ENCODE measurements at regions not wholly inside any gene's neighbourhood (a gene's known extent, or its start where the extent isn't known, plus 50 kb on each side); places are given as distances from the start of the nearest gene placed in this dataset.

DNA sequence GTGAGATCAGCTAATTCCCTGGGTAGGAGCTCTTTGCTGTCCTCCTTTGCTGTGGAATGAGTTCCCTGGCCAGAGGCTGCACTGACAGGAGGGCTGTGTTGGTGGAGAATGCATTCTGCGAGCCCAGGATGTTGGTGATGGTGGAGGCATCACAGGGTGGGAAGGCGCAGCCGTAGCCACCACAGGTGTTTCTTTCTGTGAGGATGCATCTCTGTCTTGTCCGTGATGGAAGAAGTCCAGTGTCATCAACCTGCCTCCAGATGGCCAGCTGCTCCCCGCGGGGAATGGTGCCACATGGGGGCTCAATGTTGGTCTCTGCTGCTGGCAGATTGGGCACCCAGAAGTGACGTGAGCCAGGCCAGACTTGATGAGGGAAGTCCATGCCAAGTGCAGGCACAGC is 972.1 kb downstream of the TBC1D22A start:
- H3K79me2 ChIP-seq (ENCODE audit: low read length) = no peaks in the 10 kb centered on the region
- no peak overlapping the region for H2AFZ ChIP-seq (ENCODE audit: low read length)
- H3F3A ChIP-seq (ENCODE audit: insufficient read depth, low read length) = no peaks in the 10 kb centered on the region
- TF ChIP-seq EZH2phosphoT487 (IDR thresholded peaks at IDR 0.05; ENCODE audit: low read length) (no peak), EZH2 (optimal IDR thresholded peaks at IDR 0.05; ENCODE audit: low read depth, low read length) (no peak)
- TF ChIP-seq, protein P1, sequence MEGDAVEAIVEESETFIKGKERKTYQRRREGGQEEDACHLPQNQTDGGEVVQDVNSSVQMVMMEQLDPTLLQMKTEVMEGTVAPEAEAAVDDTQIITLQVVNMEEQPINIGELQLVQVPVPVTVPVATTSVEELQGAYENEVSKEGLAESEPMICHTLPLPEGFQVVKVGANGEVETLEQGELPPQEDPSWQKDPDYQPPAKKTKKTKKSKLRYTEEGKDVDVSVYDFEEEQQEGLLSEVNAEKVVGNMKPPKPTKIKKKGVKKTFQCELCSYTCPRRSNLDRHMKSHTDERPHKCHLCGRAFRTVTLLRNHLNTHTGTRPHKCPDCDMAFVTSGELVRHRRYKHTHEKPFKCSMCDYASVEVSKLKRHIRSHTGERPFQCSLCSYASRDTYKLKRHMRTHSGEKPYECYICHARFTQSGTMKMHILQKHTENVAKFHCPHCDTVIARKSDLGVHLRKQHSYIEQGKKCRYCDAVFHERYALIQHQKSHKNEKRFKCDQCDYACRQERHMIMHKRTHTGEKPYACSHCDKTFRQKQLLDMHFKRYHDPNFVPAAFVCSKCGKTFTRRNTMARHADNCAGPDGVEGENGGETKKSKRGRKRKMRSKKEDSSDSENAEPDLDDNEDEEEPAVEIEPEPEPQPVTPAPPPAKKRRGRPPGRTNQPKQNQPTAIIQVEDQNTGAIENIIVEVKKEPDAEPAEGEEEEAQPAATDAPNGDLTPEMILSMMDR (IDR thresholded peaks at IDR 0.05; ENCODE audit: low read length) = no peak
- H3K9me2 ChIP-seq (replicated peaks; ENCODE audit: insufficient read depth, low read length) = no peaks in the 10 kb centered on the region
- H3K27me3 ChIP-seq (replicated peaks; ENCODE audit: insufficient read depth, low read length) = no peaks in the 10 kb centered on the region
- H3K4me3 ChIP-seq (ENCODE audit: low read length) = no peak overlapping the region
- no peak overlapping the region for H3K4me2 ChIP-seq (ENCODE audit: low read depth, low read length)
- H3K9ac ChIP-seq (ENCODE audit: low read length) = no peak overlapping the region
- H4K20me1 ChIP-seq (ENCODE audit: insufficient read depth, low read length) = no peaks in the 10 kb centered on the region
- no peak overlapping the region for H3K27ac ChIP-seq (ENCODE audit: low read length)
- H3K36me3 ChIP-seq (replicated peaks; ENCODE audit: insufficient read depth, low read length) = no peaks in the 10 kb centered on the region
- no peaks in the 10 kb centered on the region for H3K9me3 ChIP-seq (replicated peaks; ENCODE audit: insufficient read depth, low read length)
- no peaks in the 10 kb centered on the region for H3K4me1 ChIP-seq (ENCODE audit: low read length)
- no peak for DNase-seq

DNA sequence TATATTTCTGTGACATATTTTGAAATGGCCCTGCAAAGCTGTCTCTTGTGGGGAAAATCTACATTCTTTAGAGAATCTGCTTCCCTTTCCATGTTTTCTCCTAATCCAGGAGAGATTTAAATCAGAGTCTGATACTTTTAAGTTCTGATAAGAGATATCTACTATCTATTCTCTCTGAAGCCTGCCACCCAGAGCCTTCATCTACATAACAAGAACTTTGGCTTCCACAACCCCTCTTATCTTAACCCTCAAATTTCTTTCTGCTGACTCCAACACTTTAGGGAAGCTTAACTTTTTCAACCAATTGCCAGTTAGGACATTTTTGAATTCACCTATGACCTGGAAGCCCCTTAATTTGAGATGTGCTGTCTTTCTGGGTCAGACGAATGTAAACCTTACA is 965.2 kb downstream of the TBC1D22A start:
- TF ChIP-seq, protein P1 (IDR thresholded peaks at IDR 0.05; ENCODE audit: low read length) = no peak
- no peak for TF ChIP-seq EZH2 (optimal IDR thresholded peaks at IDR 0.05; ENCODE audit: low read depth, low read length)
- no peak for TF ChIP-seq EZH2phosphoT487 (IDR thresholded peaks at IDR 0.05; ENCODE audit: low read length)
- no peak overlapping the region for H3K27ac ChIP-seq (ENCODE audit: low read length)
- no peaks in the 10 kb centered on the region for H4K20me1 ChIP-seq (ENCODE audit: insufficient read depth, low read length)
- no peaks in the 10 kb centered on the region for H3K4me1 ChIP-seq (ENCODE audit: low read length)
- H2AFZ ChIP-seq (ENCODE audit: low read length) = no peak overlapping the region
- no peaks in the 10 kb centered on the region for H3K27me3 ChIP-seq (replicated peaks; ENCODE audit: insufficient read depth, low read length)
- no peaks in the 10 kb centered on the region for H3K9me3 ChIP-seq (replicated peaks; ENCODE audit: insufficient read depth, low read length)
- no peaks in the 10 kb centered on the region for H3F3A ChIP-seq (ENCODE audit: insufficient read depth, low read length)
- no peaks in the 10 kb centered on the region for H3K9me2 ChIP-seq (replicated peaks; ENCODE audit: insufficient read depth, low read length)
- no peaks in the 10 kb centered on the region for H3K36me3 ChIP-seq (replicated peaks; ENCODE audit: insufficient read depth, low read length)
- H3K9ac ChIP-seq (ENCODE audit: low read length) = no peak overlapping the region
- no peak for DNase-seq
- no peaks in the 10 kb centered on the region for H3K79me2 ChIP-seq (ENCODE audit: low read length)
- H3K4me3 ChIP-seq (ENCODE audit: low read length) = no peak overlapping the region
- H3K4me2 ChIP-seq (ENCODE audit: low read depth, low read length) = no peak overlapping the region

DNA sequence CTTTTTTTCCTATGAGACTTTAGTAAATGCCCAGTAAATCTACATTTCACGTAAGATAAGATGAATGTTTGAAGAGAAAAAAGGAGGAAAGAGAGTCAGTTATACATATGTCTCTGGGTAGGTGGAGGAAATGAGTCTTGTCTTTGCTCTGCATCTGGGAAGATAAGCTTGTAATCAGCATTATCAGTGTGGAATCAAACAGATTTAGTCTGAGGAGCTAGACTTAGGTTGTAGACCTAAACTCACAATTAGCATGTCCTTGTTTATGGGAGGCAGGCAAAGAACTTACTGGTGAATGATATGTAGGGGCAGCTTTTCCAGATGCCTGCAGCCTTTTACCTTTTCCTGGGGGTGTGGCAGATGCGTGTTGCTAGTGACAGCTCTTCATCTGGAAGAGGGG is 962.3 kb downstream of the TBC1D22A start:
- Histone ChIP-seq H3K4me2 (ENCODE audit: low read depth, low read length) (no peak overlapping the region), H3K27ac (ENCODE audit: low read length) (no peak overlapping the region), H3K4me3 (ENCODE audit: low read length) (no peak overlapping the region), H4K20me1 (ENCODE audit: insufficient read depth, low read length) (no peaks in the 10 kb centered on the region), H3K9ac (ENCODE audit: low read length) (no peak overlapping the region), H3K36me3 (replicated peaks; ENCODE audit: insufficient read depth, low read length) (no peaks in the 10 kb centered on the region), H2AFZ (ENCODE audit: low read length) (no peak overlapping the region), H3K79me2 (ENCODE audit: low read length) (no peaks in the 10 kb centered on the region), H3F3A (ENCODE audit: insufficient read depth, low read length) (no peaks in the 10 kb centered on the region), H3K4me1 (ENCODE audit: low read length) (no peaks in the 10 kb centered on the region), H3K9me3 (replicated peaks; ENCODE audit: insufficient read depth, low read length) (no peaks in the 10 kb centered on the region), H3K9me2 (replicated peaks; ENCODE audit: insufficient read depth, low read length) (no peaks in the 10 kb centered on the region), H3K27me3 (replicated peaks; ENCODE audit: insufficient read depth, low read length) (no peaks in the 10 kb centered on the region)
- TF ChIP-seq, protein P1 (IDR thresholded peaks at IDR 0.05; ENCODE audit: low read length) = no peak
- TF ChIP-seq EZH2phosphoT487 (IDR thresholded peaks at IDR 0.05; ENCODE audit: low read length) (no peak), EZH2 (optimal IDR thresholded peaks at IDR 0.05; ENCODE audit: low read depth, low read length) (no peak)
- DNase-seq = no peak

Measured in MM.1S (cell line).